ENCODE measurements at regions not wholly inside any gene's neighbourhood (a gene's known extent, or its start where the extent isn't known, plus 50 kb on each side); places are given as distances from the start of the nearest gene placed in this dataset.
"Not testable (repeated sequence)": the region's sequence is repeated elsewhere in the genome, so short reads cannot be mapped to it uniquely, and the experiment has no call there.

GRCh38 chr6:112881828-112882780 is 535.0 kb downstream of the RFPL4B start:
- Histone ChIP-seq H3K27me3 (no peaks in the 10 kb centered on the region), H3K9me3 (no peaks in the 10 kb centered on the region), H3K4me1 (no peaks in the 10 kb centered on the region), H3K36me3 (no peaks in the 10 kb centered on the region), H3K4me3 (ENCODE audit: low read depth, low read length) (no peak overlapping the region)
- no peak for TF ChIP-seq CTCF (IDR thresholded peaks at IDR 0.05; ENCODE audit: low read depth, low read length)
- DNase-seq, result no peak

- DNase-seq, result no peak
Measured at GRCh38 chr6:112883095-112883494, 536.0 kb downstream of the RFPL4B start.

GRCh38 chr6:112886415-112886814 is 539.3 kb downstream of the RFPL4B start:
- Histone ChIP-seq H3K9me3 (no peaks in the 10 kb centered on the region), H3K4me1 (no peaks in the 10 kb centered on the region), H3K4me3 (ENCODE audit: low read depth, low read length) (no peak overlapping the region), H3K36me3 (no peaks in the 10 kb centered on the region), H3K27me3 (no peaks in the 10 kb centered on the region)
- no peak for DNase-seq
- TF ChIP-seq CTCF (IDR thresholded peaks at IDR 0.05; ENCODE audit: low read depth, low read length), result no peak

More at GRCh38 chr6:112883095-112883494, 536.0 kb downstream of the RFPL4B start:
- Histone ChIP-seq H3K4me3 (ENCODE audit: low read depth, low read length) (no peak overlapping the region), H3K4me1 (no peaks in the 10 kb centered on the region), H3K36me3 (no peaks in the 10 kb centered on the region), H3K9me3 (no peaks in the 10 kb centered on the region), H3K27me3 (no peaks in the 10 kb centered on the region)
- no peak for TF ChIP-seq CTCF (IDR thresholded peaks at IDR 0.05; ENCODE audit: low read depth, low read length)

GRCh38 chr6:112887424-112887823 is 540.3 kb downstream of the RFPL4B start:
- not testable (repeated sequence) for H3K36me3 ChIP-seq; H3K9me3 ChIP-seq; H3K4me3 ChIP-seq (ENCODE audit: low read depth, low read length); DNase-seq; H3K4me1 ChIP-seq; H3K27me3 ChIP-seq

GRCh38 chr6:112899541-112899940 is 552.4 kb downstream of the RFPL4B start:
- no peaks in the 10 kb centered on the region for H3K4me1 ChIP-seq
- H3K4me3 ChIP-seq (ENCODE audit: low read depth, low read length), result no peak overlapping the region
- no peaks in the 10 kb centered on the region for H3K27me3 ChIP-seq
- DNase-seq, result no peak
- H3K9me3 ChIP-seq, result no peaks in the 10 kb centered on the region
- no peaks in the 10 kb centered on the region for H3K36me3 ChIP-seq
- TF ChIP-seq CTCF (IDR thresholded peaks at IDR 0.05; ENCODE audit: low read depth, low read length), result no peak

GRCh38 chr6:112903361-112903760 is 556.2 kb downstream of the RFPL4B start:
- no peaks in the 10 kb centered on the region for H3K4me1 ChIP-seq
- H3K27me3 ChIP-seq, result no peaks in the 10 kb centered on the region
- no peaks in the 10 kb centered on the region for H3K36me3 ChIP-seq
- no peak for TF ChIP-seq CTCF (IDR thresholded peaks at IDR 0.05; ENCODE audit: low read depth, low read length)
- no peaks in the 10 kb centered on the region for H3K9me3 ChIP-seq
- no peak overlapping the region for H3K4me3 ChIP-seq (ENCODE audit: low read depth, low read length)
- no peak for DNase-seq
